Common myeloid progenitor, CD34-positive (primary cell): ENCODE measurements at regions not wholly inside any gene's neighbourhood (a gene's known extent, or its start where the extent isn't known, plus 50 kb on each side); places are given as distances from the start of the nearest gene placed in this dataset.

Source experiments
- CTCF ChIA-PET: fragments of 350-600 bp; sonication (Branson Sonifier 250); formaldehyde crosslinking; loops from one replicate; lab custom pipeline; 2021; ENCODE audit warnings: antibody characterized with exemption; lab: Charles Lee
- POLR2A ChIA-PET: fragments of 350-600 bp; sonication (Branson Sonifier 250); formaldehyde crosslinking; loops from one replicate; lab custom pipeline; 2021; ENCODE audit warnings: antibody characterized with exemption; lab: Charles Lee
- DNase-seq, 3 donors: peaks; one replicate each; pipeline versions ENCODE4 v3.0.0 to v3.0.0-alpha.2; 2013
- H3K27ac ChIP-seq, 2 experiments: 1 replicate in 1 of 2; 2 replicates in 1 of 2; pipeline ENCODE4 v1.7.0; 2013; ENCODE audit warnings: inconsistent platforms in 2 of 2, low read length in 2 of 2, mild to moderate bottlenecking in 2 of 2, low read depth in 1 of 2, moderate library complexity in 1 of 2; ENCODE audit not compliant: severe bottlenecking in 2 of 2, insufficient read depth in 1 of 2, poor library complexity in 1 of 2
- H3K27me3 ChIP-seq, 5 experiments: replicated peaks in 2 of 5; 1 replicate in 3 of 5; 2 replicates in 2 of 5; pipeline versions ENCODE4 v1.6.1 to v1.7.0; 2013; ENCODE audit warnings: low read length in 4 of 5, mild to moderate bottlenecking in 2 of 5, moderate library complexity in 2 of 5, inconsistent platforms in 1 of 5; ENCODE audit not compliant: insufficient read depth in 5 of 5, control insufficient read depth in 4 of 5
- H3K36me3 ChIP-seq, 4 experiments: 1 replicate in 2 of 4; 2 replicates in 2 of 4; pipeline versions ENCODE4 v1.6.1 to v1.7.0; 2013; ENCODE audit warnings: low read length in 3 of 4, control low read depth in 1 of 4, mild to moderate bottlenecking in 1 of 4; ENCODE audit not compliant: control insufficient read depth in 4 of 4, insufficient read depth in 4 of 4
- H3K4me1 ChIP-seq, 4 experiments: 1 replicate in 3 of 4; 2 replicates in 1 of 4; pipeline versions ENCODE4 v1.6.1 to v1.7.1; 2013; ENCODE audit warnings: low read length in 3 of 4, mild to moderate bottlenecking in 3 of 4, control low read depth in 1 of 4, inconsistent platforms in 1 of 4, moderate library complexity in 1 of 4; ENCODE audit not compliant: control insufficient read depth in 4 of 4, insufficient read depth in 4 of 4; ENCODE audit errors: control extremely low read depth in 1 of 4
- H3K4me3 ChIP-seq, 7 experiments: 1 replicate in 4 of 7; 2 replicates in 3 of 7; pipeline versions ENCODE4 v1.5.1 to v1.7.0; 2013; ENCODE audit warnings: mild to moderate bottlenecking in 7 of 7, low read length in 6 of 7, moderate library complexity in 6 of 7, inconsistent platforms in 2 of 7, low read depth in 2 of 7, control low read depth in 1 of 7; ENCODE audit not compliant: insufficient read depth in 4 of 7, control insufficient read depth in 1 of 7; ENCODE audit errors: extremely low read depth in 1 of 7
- H3K9me3 ChIP-seq, 5 experiments: 1 replicate in 4 of 5; 2 replicates in 1 of 5; pipeline versions ENCODE4 v1.6.1 to v1.7.1; 2013; ENCODE audit warnings: low read length in 4 of 5, mild to moderate bottlenecking in 2 of 5, inconsistent platforms in 1 of 5, low read depth in 1 of 5, moderate library complexity in 1 of 5; ENCODE audit not compliant: control insufficient read depth in 4 of 5, insufficient read depth in 2 of 5; ENCODE audit errors: control extremely low read depth in 1 of 5
- WGBS: methylation state at CpG from one replicate; pipeline ENCODE4 v1.1.5; 2013; ENCODE audit not compliant: insufficient coverage; 5-methylcytosine and 5-hydroxymethylcytosine counted together

DNA sequence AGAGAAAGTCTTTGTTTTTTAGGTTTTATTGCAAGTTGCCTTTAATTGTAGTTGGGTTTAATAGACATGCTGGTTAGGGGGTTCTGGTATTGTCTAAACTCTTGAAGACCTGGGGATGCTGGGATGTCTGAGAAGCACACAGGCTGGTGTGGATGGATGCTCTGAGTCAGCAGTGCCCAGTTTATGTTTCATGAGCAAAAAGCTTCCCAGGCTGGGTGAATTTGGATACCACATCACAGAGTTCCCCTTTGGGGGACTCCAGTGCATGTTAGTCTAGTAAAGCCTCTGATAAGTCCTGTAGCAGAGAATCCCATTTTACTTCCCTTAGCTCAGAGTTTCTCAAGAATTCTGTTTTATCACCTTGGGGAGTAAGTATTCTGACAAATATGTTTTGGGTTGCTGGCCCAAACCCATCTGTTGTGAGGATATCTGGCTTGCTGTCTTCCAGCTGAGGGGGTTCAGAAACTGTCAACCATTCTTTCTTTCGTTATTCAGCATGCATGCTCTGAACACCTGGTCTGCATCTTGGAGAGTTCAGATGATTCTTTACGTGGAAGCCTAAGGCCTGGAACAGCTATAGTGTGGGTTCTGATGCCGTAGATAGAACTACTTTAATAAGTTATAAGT lies 509.1 kb downstream of the VRK1 start:
- DNase-seq: no peak
- POLR2A ChIA-PET: no interaction called here

GRCh38 chr14:97306760-97307246 lies 509.6 kb downstream of the VRK1 start:
- DNase-seq: peak in 2 of 3 donors; percentile 30 to 32
- Histone ChIP-seq H3K9me3 (no peaks in the 10 kb centered on the region), H3K27ac (no peak overlapping the region), H3K36me3 (no peaks in the 10 kb centered on the region), H3K4me1 (peaks cover 0 to 3% (median 0%) of the 10 kb centered on the region in 4 experiments), H3K4me3 (no peak overlapping the region), H3K27me3 (no peaks in the 10 kb centered on the region)
- 80% methylated on average over 1 of the region's 4 CpGs for WGBS
- ChIA-PET CTCF (no interaction called here), POLR2A (no interaction called here)

More for the DNA sequence above, 509.1 kb downstream of the VRK1 start:
- no peaks in the 10 kb centered on the region for H3K27me3 ChIP-seq
- no peaks in the 10 kb centered on the region for H3K9me3 ChIP-seq
- no peaks in the 10 kb centered on the region for H3K36me3 ChIP-seq
- no peak overlapping the region for H3K27ac ChIP-seq
- CTCF ChIA-PET: no interaction called here
- no CpG with 5 or more reads among the region's 3 CpGs for whole genome bisulfite sequencing
- H3K4me3 ChIP-seq: no peak overlapping the region
- H3K4me1 ChIP-seq: peaks cover 0 to 3% (median 0%) of the 10 kb centered on the region in 4 experiments

GRCh38 chr14:97311411-97311810 lies 514.2 kb downstream of the VRK1 start:
- no peaks in the 10 kb centered on the region for H3K27me3 ChIP-seq
- H3K36me3 ChIP-seq: no peaks in the 10 kb centered on the region
- H3K4me3 ChIP-seq: no peak overlapping the region
- CTCF ChIA-PET: no interaction called here
- H3K9me3 ChIP-seq: peaks cover 0 to 9% (median 5%) of the 10 kb centered on the region in 5 experiments
- no peak overlapping the region for H3K27ac ChIP-seq
- H3K4me1 ChIP-seq: peaks cover 0 to 3% (median 0%) of the 10 kb centered on the region in 4 experiments
- POLR2A ChIA-PET: no interaction called here
- DNase-seq: peak in 1 of 3 donors; percentile 32
- WGBS: no CpG with 5 or more reads among the region's 3 CpGs

DNA sequence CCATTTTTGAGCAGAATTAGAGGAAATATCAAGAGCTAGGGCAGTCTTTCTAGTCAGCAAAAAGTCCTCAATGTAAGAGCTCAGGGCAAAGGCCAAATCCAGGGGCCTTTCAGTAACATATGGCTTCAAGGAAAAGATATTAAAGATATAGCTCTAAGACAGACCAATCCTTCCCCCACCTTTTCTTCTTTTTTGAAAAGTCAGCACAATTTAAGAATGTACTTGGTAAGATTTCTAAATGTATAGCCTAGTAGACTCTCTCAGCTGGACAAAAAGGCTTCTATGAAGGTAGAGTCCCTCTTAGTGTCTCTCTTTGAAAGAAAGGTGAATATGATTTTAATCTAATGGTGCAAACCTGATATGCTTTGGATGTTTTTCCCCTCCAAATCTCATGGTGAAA lies 515.7 kb downstream of the VRK1 start:
- no peak for DNase-seq
- Histone ChIP-seq H3K4me1 (no peaks in the 10 kb centered on the region), H3K9me3 (peaks cover 0 to 9% (median 5%) of the 10 kb centered on the region in 5 experiments), H3K36me3 (no peaks in the 10 kb centered on the region), H3K4me3 (no peak overlapping the region), H3K27me3 (no peaks in the 10 kb centered on the region), H3K27ac (no peak overlapping the region)
- ChIA-PET CTCF (interaction anchor here (0.8 kb wide), 1 partner anchor 10 kb away, joined by 3 read pairs; no protein-coding TSS in a partner anchor), POLR2A (no interaction called here)

- POLR2A ChIA-PET: no interaction called here
- CTCF ChIA-PET: no interaction called here
- Histone ChIP-seq H3K4me3 (no peak overlapping the region), H3K27me3 (no peaks in the 10 kb centered on the region), H3K4me1 (no peaks in the 10 kb centered on the region), H3K36me3 (no peaks in the 10 kb centered on the region), H3K9me3 (peaks cover 0 to 9% (median 5%) of the 10 kb centered on the region in 5 experiments), H3K27ac (no peak overlapping the region)
- WGBS: 77% methylated on average over 2 of the region's 5 CpGs
- no peak for DNase-seq
Observed at GRCh38 chr14:97315790-97316189, 518.6 kb downstream of the VRK1 start.

GRCh38 chr14:97318380-97318779 lies 521.2 kb downstream of the VRK1 start:
- POLR2A ChIA-PET: no interaction called here
- Histone ChIP-seq H3K4me3 (no peak overlapping the region), H3K4me1 (no peaks in the 10 kb centered on the region), H3K27me3 (no peaks in the 10 kb centered on the region), H3K27ac (no peak overlapping the region), H3K9me3 (peaks cover 0 to 7% (median 3%) of the 10 kb centered on the region in 5 experiments), H3K36me3 (no peaks in the 10 kb centered on the region)
- 100% methylated on average over 1 of the region's 2 CpGs for WGBS
- no peak for DNase-seq
- CTCF ChIA-PET: interaction anchor here (1.0 to 1.2 kb wide), 2 partner anchors 14 to 135 kb away, joined by 3 read pairs; no protein-coding TSS in a partner anchor

DNA sequence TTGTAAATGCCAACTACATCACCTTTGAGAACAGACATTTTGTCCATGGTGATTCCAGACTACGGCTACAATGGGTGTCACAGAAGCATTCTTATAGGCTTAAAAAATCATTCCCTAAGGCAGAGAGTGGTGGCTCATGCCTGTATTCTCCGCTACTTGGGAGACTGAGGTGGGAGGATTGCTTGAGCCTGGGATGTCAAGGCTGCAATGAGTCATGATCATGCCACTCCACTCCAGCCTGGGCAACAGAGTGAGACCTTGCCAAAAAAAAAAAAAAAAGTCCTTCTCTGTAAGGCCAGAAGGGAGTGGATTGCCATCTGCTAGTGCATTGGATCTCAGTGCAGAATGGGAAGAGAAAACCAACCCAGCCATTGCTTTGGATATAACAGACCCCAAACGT lies 522.5 kb downstream of the VRK1 start:
- no peaks in the 10 kb centered on the region for H3K36me3 ChIP-seq
- WGBS: 94% methylated on average over 3 of the region's 3 CpGs
- ChIA-PET CTCF (no interaction called here), POLR2A (no interaction called here)
- H3K4me3 ChIP-seq: no peak overlapping the region
- no peak overlapping the region for H3K27ac ChIP-seq
- H3K9me3 ChIP-seq: peaks cover 0 to 3% (median 0%) of the 10 kb centered on the region in 5 experiments
- DNase-seq: no peak
- H3K27me3 ChIP-seq: no peaks in the 10 kb centered on the region
- no peaks in the 10 kb centered on the region for H3K4me1 ChIP-seq
